ENCODE measurements at regions not wholly inside any gene's neighbourhood (a gene's known extent, or its start where the extent isn't known, plus 50 kb on each side); places are given as distances from the start of the nearest gene placed in this dataset.

- no peak for DNase-seq (ENCODE audit: low read depth)
Observed at GRCh38 chr22:23522623-23523251, 57.4 kb downstream of the IGLL1 start.

GRCh38 chr22:23521441-23522113 is 58.5 kb downstream of the IGLL1 start:
- DNase-seq (ENCODE audit: low read depth) = peak; percentile 33

GRCh38 chr22:23520863-23521440 is 59.1 kb downstream of the IGLL1 start:
- no peak for DNase-seq (ENCODE audit: low read depth)

GRCh38 chr22:23519442-23520157 is 60.5 kb downstream of the IGLL1 start:
- no peak for DNase-seq (ENCODE audit: low read depth)

- DNase-seq (ENCODE audit: low read depth) = no peak
Observed at GRCh38 chr22:23518376-23519187, 61.5 kb downstream of the IGLL1 start.

GRCh38 chr22:23517804-23518375 is 62.2 kb downstream of the IGLL1 start:
- DNase-seq (ENCODE audit: low read depth) = no peak

- no peak for DNase-seq (ENCODE audit: low read depth)
Observed at GRCh38 chr22:23516304-23516703, 63.8 kb downstream of the IGLL1 start.

- DNase-seq (ENCODE audit: low read depth) = no peak
Observed at GRCh38 chr22:23514322-23515038, 65.6 kb downstream of the IGLL1 start.

- no peak for DNase-seq (ENCODE audit: low read depth)
Observed at GRCh38 chr22:23513705-23514104, 66.4 kb downstream of the IGLL1 start.

- DNase-seq (ENCODE audit: low read depth) = no peak
Observed at GRCh38 chr22:23513133-23513532, 67.0 kb downstream of the IGLL1 start.

GRCh38 chr22:23512721-23513120 is 67.4 kb downstream of the IGLL1 start:
- no peak for DNase-seq (ENCODE audit: low read depth)

- no peak for DNase-seq (ENCODE audit: low read depth)
Observed at GRCh38 chr22:23512348-23512705, 67.8 kb downstream of the IGLL1 start.

- DNase-seq (ENCODE audit: low read depth) = no peak
Observed at GRCh38 chr22:23511627-23512347, 68.3 kb downstream of the IGLL1 start.

GRCh38 chr22:23509571-23510302 is 70.4 kb downstream of the IGLL1 start:
- no peak for DNase-seq (ENCODE audit: low read depth)

GRCh38 chr22:23504516-23504915 is 75.6 kb downstream of the IGLL1 start:
- DNase-seq (ENCODE audit: low read depth) = no peak

GRCh38 chr22:23503736-23504440 is 76.2 kb downstream of the IGLL1 start:
- no peak for DNase-seq (ENCODE audit: low read depth)

- no peak for DNase-seq (ENCODE audit: low read depth)
Observed at GRCh38 chr22:23503142-23503541, 76.9 kb downstream of the IGLL1 start.

- no peak for DNase-seq (ENCODE audit: low read depth)
Observed at GRCh38 chr22:23501708-23502107, 78.4 kb downstream of the IGLL1 start.

- DNase-seq (ENCODE audit: low read depth) = no peak
Observed at GRCh38 chr22:23501261-23501619, 78.8 kb downstream of the IGLL1 start.

Data from stimulated activated CD4-positive, alpha-beta T cell treated with anti-CD3 and anti-CD28 coated beads, Interleukin-2, amount 100 ng/mL, for 4 hours (primary cell).